ENCODE measurements at regions not wholly inside any gene's neighbourhood (a gene's known extent, or its start where the extent isn't known, plus 50 kb on each side); places are given as distances from the start of the nearest gene placed in this dataset.

- no peak overlapping the region for H3K4me3 ChIP-seq
- no peaks in the 10 kb centered on the region for H3K27me3 ChIP-seq
- ATAC-seq (no peak), DNase-seq (no peak)
- H3K27ac ChIP-seq, result no peak overlapping the region
- no peaks in the 10 kb centered on the region for H3K4me1 ChIP-seq
- intact Hi-C loops (cut with DNase I), result no loop called here
- TF ChIP-seq CTCF (IDR thresholded peaks at IDR 0.05), result no peak
- TF ChIP-seq POLR2A (IDR thresholded peaks at IDR 0.05), result no peak
- no peaks in the 10 kb centered on the region for H3K36me3 ChIP-seq
- WGBS, 4 donors, result 71 to 77% (median 73%) methylated on average over 4 of the region's 4 CpGs
- no peaks in the 10 kb centered on the region for H3K9me3 ChIP-seq
Observed at GRCh38 chr6:90907931-90908655, 321.2 kb upstream of the MAP3K7 start.

GRCh38 chr6:90905351-90905750, 318.5 kb upstream of the MAP3K7 start:
- intact Hi-C loops (cut with DNase I), result no loop called here
- WGBS, 4 donors, result 65 to 78% (median 71%) methylated on average over 3 of the region's 3 CpGs

GRCh38 chr6:90900034-90900433, 313.2 kb upstream of the MAP3K7 start:
- Histone ChIP-seq H3K27me3 (peaks cover 0 to 1% (median 0%) of the 10 kb centered on the region in 9 donors), H3K4me3 (no peak overlapping the region), H3K36me3 (no peaks in the 10 kb centered on the region), H3K27ac (no peak overlapping the region), H3K9me3 (no peaks in the 10 kb centered on the region), H3K4me1 (no peaks in the 10 kb centered on the region)
- ATAC-seq, result no peak
- WGBS, 4 donors, result 89 to 96% (median 91%) methylated on average over 2 of the region's 2 CpGs
- no peak for DNase-seq
- intact Hi-C loops (cut with DNase I), result no loop called here
- no peak for TF ChIP-seq POLR2A (IDR thresholded peaks at IDR 0.05)
- no peak for TF ChIP-seq CTCF (IDR thresholded peaks at IDR 0.05)

More at GRCh38 chr6:90905351-90905750, 318.5 kb upstream of the MAP3K7 start:
- Histone ChIP-seq H3K4me1 (no peaks in the 10 kb centered on the region), H3K4me3 (no peak overlapping the region), H3K9me3 (no peaks in the 10 kb centered on the region), H3K27ac (no peak overlapping the region), H3K27me3 (no peaks in the 10 kb centered on the region), H3K36me3 (no peaks in the 10 kb centered on the region)
- no peak for TF ChIP-seq CTCF (IDR thresholded peaks at IDR 0.05)
- no peak for TF ChIP-seq POLR2A (IDR thresholded peaks at IDR 0.05)
- ATAC-seq (no peak), DNase-seq (no peak)

GRCh38 chr6:90898763-90899162, 311.9 kb upstream of the MAP3K7 start:
- intact Hi-C loops (cut with DNase I), result no loop called here
- Histone ChIP-seq H3K9me3 (no peaks in the 10 kb centered on the region), H3K4me3 (no peak overlapping the region), H3K4me1 (no peaks in the 10 kb centered on the region), H3K27me3 (peaks cover 0 to 5% (median 0%) of the 10 kb centered on the region in 9 donors), H3K27ac (no peak overlapping the region), H3K36me3 (no peaks in the 10 kb centered on the region)
- DNase-seq (no peak), ATAC-seq (no peak)
- WGBS, 4 donors, result 82 to 93% (median 91%) methylated on average over 4 of the region's 4 CpGs
- no peak for TF ChIP-seq POLR2A (IDR thresholded peaks at IDR 0.05)
- no peak for TF ChIP-seq CTCF (IDR thresholded peaks at IDR 0.05)
